ENCODE measurements at regions not wholly inside any gene's neighbourhood (a gene's known extent, or its start where the extent isn't known, plus 50 kb on each side); places are given as distances from the start of the nearest gene placed in this dataset.

DNA sequence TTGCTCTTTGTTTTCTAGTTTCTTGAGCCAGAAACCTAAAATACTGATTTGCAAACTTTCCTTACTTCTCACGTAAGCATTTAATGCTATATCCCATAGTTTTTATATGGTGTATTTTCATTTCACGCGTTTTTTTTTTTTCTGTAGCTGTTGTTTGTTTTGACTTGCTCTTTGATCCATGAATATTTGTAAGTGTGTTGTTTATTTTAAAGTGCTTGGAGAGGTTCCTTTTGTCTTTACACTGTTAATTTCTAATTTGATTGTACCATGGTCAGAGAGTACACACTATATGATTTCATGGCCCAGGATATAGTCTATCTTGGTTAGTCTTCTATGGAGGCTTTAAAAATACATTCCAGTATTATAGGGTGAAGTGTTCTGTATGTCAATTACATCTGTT is 84.8 kb upstream of the RNF217 start:
- Histone ChIP-seq H3K27me3 (replicated peaks in 1 of 2; ENCODE audit: control insufficient read depth in 2 of 2, insufficient read depth in 2 of 2, low read length in 1 of 2) (no peaks in the 10 kb centered on the region), H3K79me2 (ENCODE audit: control insufficient read depth, insufficient read depth, low read length) (no peaks in the 10 kb centered on the region), H3K4me2 (ENCODE audit: control insufficient read depth, insufficient read depth) (no peak overlapping the region), H2AFZ (ENCODE audit: control insufficient read depth, low read depth, low read length) (no peak overlapping the region), H3K36me3 (ENCODE audit: control insufficient read depth in 2 of 2, insufficient read depth in 2 of 2, low read length in 1 of 2) (no peaks in the 10 kb centered on the region), H3K4me1 (ENCODE audit: control insufficient read depth, insufficient read depth, low read length) (no peaks in the 10 kb centered on the region), H3K27ac (ENCODE audit: control insufficient read depth, insufficient read depth) (no peak overlapping the region), H3K9me3 (replicated peaks; ENCODE audit: control insufficient read depth, insufficient read depth, low read length) (no peaks in the 10 kb centered on the region), H4K20me1 (ENCODE audit: control insufficient read depth, insufficient read depth) (no peaks in the 10 kb centered on the region), H3K4me3 (no peak overlapping the region), H3K9ac (ENCODE audit: control insufficient read depth, insufficient read depth, low read length) (no peak overlapping the region)
- in situ Hi-C loops (cut with MboI): loop anchor here (25.0 kb wide), 1 partner anchor 885 kb away; no protein-coding TSS in a partner anchor
- ChIA-PET SMC1A (ENCODE audit: uncharacterized antibody, unreplicated experiment) (interaction anchor here (0.6 to 1.5 kb wide), 2 partner anchors 237 to 405 kb away, joined by 3 to 4 read pairs; no protein-coding TSS in a partner anchor), RAD21 (ENCODE audit: unreplicated experiment) (no interaction called here), CTCF (no interaction called here), POLR2A (no interaction called here)
- BruUV-seq (replicated peaks): no TSS peak
- TF ChIP-seq IRF4 (IDR thresholded peaks at IDR 0.05; ENCODE audit: low read depth, low read length) (no peak), SPI1 (IDR thresholded peaks at IDR 0.05; ENCODE audit: borderline replicate concordance, insufficient read depth, low read depth, low read length) (no peak), ASH2L (IDR thresholded peaks at IDR 0.05; ENCODE audit: borderline replicate concordance, low read depth) (no peak), EED (IDR thresholded peaks at IDR 0.05; ENCODE audit: low read depth) (no peak), IKZF1 (conservative IDR thresholded peaks at IDR 0.05) (no peak), TCF12 (IDR thresholded peaks at IDR 0.05; ENCODE audit: low read depth, low read length) (no peak), DPF2 (IDR thresholded peaks at IDR 0.05) (no peak), LARP7 (IDR thresholded peaks at IDR 0.05) (no peak), MYC (IDR thresholded peaks at IDR 0.05; ENCODE audit: insufficient read depth, insufficient read length, insufficient replicate concordance, low read length, severe bottlenecking) (no peak), SUZ12 (IDR thresholded peaks at IDR 0.05; ENCODE audit: unreplicated experiment) (no peak), NRF1 (conservative IDR thresholded peaks at IDR 0.05; ENCODE audit: low read depth, low read length) (no peak)
- TF ChIP-seq, protein P1, sequence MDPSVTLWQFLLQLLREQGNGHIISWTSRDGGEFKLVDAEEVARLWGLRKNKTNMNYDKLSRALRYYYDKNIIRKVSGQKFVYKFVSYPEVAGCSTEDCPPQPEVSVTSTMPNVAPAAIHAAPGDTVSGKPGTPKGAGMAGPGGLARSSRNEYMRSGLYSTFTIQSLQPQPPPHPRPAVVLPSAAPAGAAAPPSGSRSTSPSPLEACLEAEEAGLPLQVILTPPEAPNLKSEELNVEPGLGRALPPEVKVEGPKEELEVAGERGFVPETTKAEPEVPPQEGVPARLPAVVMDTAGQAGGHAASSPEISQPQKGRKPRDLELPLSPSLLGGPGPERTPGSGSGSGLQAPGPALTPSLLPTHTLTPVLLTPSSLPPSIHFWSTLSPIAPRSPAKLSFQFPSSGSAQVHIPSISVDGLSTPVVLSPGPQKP (IDR thresholded peaks at IDR 0.05; ENCODE audit: low read depth, low read length): no peak
- TF ChIP-seq, protein P2, sequence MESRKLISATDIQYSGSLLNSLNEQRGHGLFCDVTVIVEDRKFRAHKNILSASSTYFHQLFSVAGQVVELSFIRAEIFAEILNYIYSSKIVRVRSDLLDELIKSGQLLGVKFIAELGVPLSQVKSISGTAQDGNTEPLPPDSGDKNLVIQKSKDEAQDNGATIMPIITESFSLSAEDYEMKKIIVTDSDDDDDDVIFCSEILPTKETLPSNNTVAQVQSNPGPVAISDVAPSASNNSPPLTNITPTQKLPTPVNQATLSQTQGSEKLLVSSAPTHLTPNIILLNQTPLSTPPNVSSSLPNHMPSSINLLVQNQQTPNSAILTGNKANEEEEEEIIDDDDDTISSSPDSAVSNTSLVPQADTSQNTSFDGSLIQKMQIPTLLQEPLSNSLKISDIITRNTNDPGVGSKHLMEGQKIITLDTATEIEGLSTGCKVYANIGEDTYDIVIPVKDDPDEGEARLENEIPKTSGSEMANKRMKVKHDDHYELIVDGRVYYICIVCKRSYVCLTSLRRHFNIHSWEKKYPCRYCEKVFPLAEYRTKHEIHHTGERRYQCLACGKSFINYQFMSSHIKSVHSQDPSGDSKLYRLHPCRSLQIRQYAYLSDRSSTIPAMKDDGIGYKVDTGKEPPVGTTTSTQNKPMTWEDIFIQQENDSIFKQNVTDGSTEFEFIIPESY (IDR thresholded peaks at IDR 0.05): no peak
- TF ChIP-seq, protein P3, sequence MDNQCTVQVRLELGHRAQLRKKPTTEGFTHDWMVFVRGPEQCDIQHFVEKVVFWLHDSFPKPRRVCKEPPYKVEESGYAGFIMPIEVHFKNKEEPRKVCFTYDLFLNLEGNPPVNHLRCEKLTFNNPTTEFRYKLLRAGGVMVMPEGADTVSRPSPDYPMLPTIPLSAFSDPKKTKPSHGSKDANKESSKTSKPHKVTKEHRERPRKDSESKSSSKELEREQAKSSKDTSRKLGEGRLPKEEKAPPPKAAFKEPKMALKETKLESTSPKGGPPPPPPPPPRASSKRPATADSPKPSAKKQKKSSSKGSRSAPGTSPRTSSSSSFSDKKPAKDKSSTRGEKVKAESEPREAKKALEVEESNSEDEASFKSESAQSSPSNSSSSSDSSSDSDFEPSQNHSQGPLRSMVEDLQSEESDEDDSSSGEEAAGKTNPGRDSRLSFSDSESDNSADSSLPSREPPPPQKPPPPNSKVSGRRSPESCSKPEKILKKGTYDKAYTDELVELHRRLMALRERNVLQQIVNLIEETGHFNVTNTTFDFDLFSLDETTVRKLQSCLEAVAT (IDR thresholded peaks at IDR 0.05): no peak
- intact Hi-C loops (cut with micrococcal nuclease; ENCODE audit: unreplicated experiment): loop anchor here (10.0 kb wide), 1 partner anchor 427 kb away; the partner anchor contains the start of gene HDDC2
- DNase-seq (ENCODE audit: low read depth, low spot score) (no peak), ATAC-seq (no peak), FAIRE-seq (no peak)
- WGBS (ENCODE audit: insufficient coverage, insufficient replicate concordance, low lambda C conversion rate, missing lambda C conversion rate): 0% methylated on average over 3 of the region's 3 CpGs

All from GM12878 (cell line).